ENCODE measurements at regions not wholly inside any gene's neighbourhood (a gene's known extent, or its start where the extent isn't known, plus 50 kb on each side); places are given as distances from the start of the nearest gene placed in this dataset.

DNA sequence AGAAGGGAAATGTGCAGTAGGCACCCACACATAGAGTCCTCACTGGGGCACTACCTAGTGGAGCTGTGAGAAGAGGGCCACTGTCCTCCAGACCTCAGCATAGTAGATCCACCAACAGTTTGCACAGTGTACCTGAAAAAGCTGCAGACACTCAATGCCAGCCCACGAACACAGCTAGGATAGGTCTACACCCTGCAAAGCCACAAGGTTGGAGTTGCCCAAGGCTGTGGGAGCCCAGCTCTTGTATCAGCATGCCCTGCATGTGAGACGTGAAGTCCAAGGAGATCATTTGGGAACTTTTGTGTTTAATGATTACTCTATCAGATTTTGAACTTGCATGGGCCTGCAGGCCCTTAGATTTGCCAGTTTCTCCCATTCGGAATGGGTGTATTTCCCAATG lies 299.4 kb upstream of the OLFM3 start:
- TF ChIP-seq, protein P1, sequence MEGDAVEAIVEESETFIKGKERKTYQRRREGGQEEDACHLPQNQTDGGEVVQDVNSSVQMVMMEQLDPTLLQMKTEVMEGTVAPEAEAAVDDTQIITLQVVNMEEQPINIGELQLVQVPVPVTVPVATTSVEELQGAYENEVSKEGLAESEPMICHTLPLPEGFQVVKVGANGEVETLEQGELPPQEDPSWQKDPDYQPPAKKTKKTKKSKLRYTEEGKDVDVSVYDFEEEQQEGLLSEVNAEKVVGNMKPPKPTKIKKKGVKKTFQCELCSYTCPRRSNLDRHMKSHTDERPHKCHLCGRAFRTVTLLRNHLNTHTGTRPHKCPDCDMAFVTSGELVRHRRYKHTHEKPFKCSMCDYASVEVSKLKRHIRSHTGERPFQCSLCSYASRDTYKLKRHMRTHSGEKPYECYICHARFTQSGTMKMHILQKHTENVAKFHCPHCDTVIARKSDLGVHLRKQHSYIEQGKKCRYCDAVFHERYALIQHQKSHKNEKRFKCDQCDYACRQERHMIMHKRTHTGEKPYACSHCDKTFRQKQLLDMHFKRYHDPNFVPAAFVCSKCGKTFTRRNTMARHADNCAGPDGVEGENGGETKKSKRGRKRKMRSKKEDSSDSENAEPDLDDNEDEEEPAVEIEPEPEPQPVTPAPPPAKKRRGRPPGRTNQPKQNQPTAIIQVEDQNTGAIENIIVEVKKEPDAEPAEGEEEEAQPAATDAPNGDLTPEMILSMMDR (IDR thresholded peaks at IDR 0.05; ENCODE audit: low read depth, low read length, poor library complexity, severe bottlenecking): no peak
- no peak for TF ChIP-seq EZH2phosphoT487 (IDR thresholded peaks at IDR 0.05; ENCODE audit: borderline replicate concordance, low read length)

Measured in DOHH2 (cell line).